PFSK-1 (cell line): ENCODE measurements at regions not wholly inside any gene's neighbourhood (a gene's known extent, or its start where the extent isn't known, plus 50 kb on each side); places are given as distances from the start of the nearest gene placed in this dataset.

Experiments
- FOXP2 ChIP-seq: optimal IDR thresholded peaks from 2 replicates; pipeline ENCODE3; 2011; ENCODE audit warnings: borderline replicate concordance, control low read depth, inconsistent platforms; ENCODE audit not compliant: insufficient read depth; ENCODE audit errors: extremely low read length, extremely low read depth
- POLR2AphosphoS5 ChIP-seq: IDR thresholded peaks from 2 replicates; pipeline ENCODE4 v1.6.1; 2012; ENCODE audit warnings: low read depth, mild to moderate bottlenecking, control low read depth, low read length, moderate library complexity
- REST ChIP-seq, 2 experiments: IDR thresholded peaks; 2 replicates each; pipeline versions ENCODE4 v1.6.1 to v1.8.0; 2011 to 2012; ENCODE audit warnings: low read depth in 2 of 2, low read length in 2 of 2, control low read depth in 1 of 2, inconsistent platforms in 1 of 2, mild to moderate bottlenecking in 1 of 2, moderate library complexity in 1 of 2; ENCODE audit not compliant: insufficient read depth in 1 of 2
- SIN3A ChIP-seq: IDR thresholded peaks from 2 replicates; pipeline ENCODE4 v1.6.1; 2012; ENCODE audit warnings: mild to moderate bottlenecking, low read length, moderate library complexity, borderline replicate concordance; ENCODE audit not compliant: insufficient read depth
- TAF1 ChIP-seq: IDR thresholded peaks from 2 replicates; pipeline ENCODE4 v1.6.1; 2012; ENCODE audit warnings: low read length, control low read depth, borderline replicate concordance; ENCODE audit not compliant: insufficient read depth

GRCh38 chr14:28436821-28437220 lies 329.8 kb upstream of the FOXG1 start:
- TF ChIP-seq TAF1 (no peak), REST (IDR thresholded peaks at IDR 0.05; ENCODE audit: insufficient read depth in 1 of 2, low read depth in 2 of 2, low read length in 2 of 2) (no peak), POLR2AphosphoS5 (no peak), SIN3A (no peak), FOXP2 (no peak)

GRCh38 chr14:28461389-28461788 lies 305.2 kb upstream of the FOXG1 start:
- TF ChIP-seq TAF1: no peak
- no peak for TF ChIP-seq FOXP2
- no peak for TF ChIP-seq SIN3A
- TF ChIP-seq REST (IDR thresholded peaks at IDR 0.05; ENCODE audit: insufficient read depth in 1 of 2, low read depth in 2 of 2, low read length in 2 of 2): no peak
- TF ChIP-seq POLR2AphosphoS5: no peak

- no peak for TF ChIP-seq TAF1
These were observed 299.0 kb upstream of the FOXG1 start for GRCh38 chr14:28467611-28468010.

- TF ChIP-seq POLR2AphosphoS5: no peak
- TF ChIP-seq TAF1: no peak
- no peak for TF ChIP-seq REST (IDR thresholded peaks at IDR 0.05; ENCODE audit: insufficient read depth in 1 of 2, low read depth in 2 of 2, low read length in 2 of 2)
- no peak for TF ChIP-seq SIN3A
- no peak for TF ChIP-seq FOXP2
These were observed 298.1 kb upstream of the FOXG1 start for GRCh38 chr14:28468191-28469151.

- TF ChIP-seq FOXP2: no peak
- TF ChIP-seq SIN3A: no peak
These were observed 284.1 kb upstream of the FOXG1 start for GRCh38 chr14:28482251-28483040.

GRCh38 chr14:28483506-28483905 lies 283.1 kb upstream of the FOXG1 start:
- TF ChIP-seq POLR2AphosphoS5: no peak
- no peak for TF ChIP-seq REST (IDR thresholded peaks at IDR 0.05; ENCODE audit: insufficient read depth in 1 of 2, low read depth in 2 of 2, low read length in 2 of 2)
- no peak for TF ChIP-seq FOXP2
- TF ChIP-seq TAF1: no peak
- no peak for TF ChIP-seq SIN3A
